ENCODE measurements at regions not wholly inside any gene's neighbourhood (a gene's known extent, or its start where the extent isn't known, plus 50 kb on each side); places are given as distances from the start of the nearest gene placed in this dataset.
"Not testable (repeated sequence)": the region's sequence is repeated elsewhere in the genome, so short reads cannot be mapped to it uniquely, and the experiment has no call there.

DNA sequence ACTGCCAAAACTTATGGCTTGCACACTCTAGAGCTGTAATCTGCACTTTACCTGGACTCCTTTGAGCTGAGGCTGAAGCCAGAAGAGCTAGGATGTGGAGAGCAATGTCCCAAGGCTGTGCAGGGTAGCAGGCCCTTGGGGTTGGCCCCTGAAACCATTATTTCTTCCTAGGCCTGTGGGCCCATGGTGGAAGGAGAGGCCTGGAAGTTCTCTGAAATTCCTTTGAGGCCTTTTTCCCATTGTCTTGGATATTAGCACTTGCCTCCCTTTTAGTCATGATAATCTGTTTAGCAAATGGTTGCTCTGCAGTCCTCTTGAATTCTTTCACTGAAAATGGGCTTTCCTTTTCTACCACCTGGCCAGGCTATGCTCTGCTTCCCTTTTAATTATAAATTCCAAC is 102.0 kb upstream of the SGO1 start:
- Mint-ChIP-seq H3K9me3 (peaks cover 11% of the 10 kb centered on the region), H3K36me3 (no peaks in the 10 kb centered on the region), H3K27me3 (ENCODE audit: insufficient read depth, low read depth) (peaks cover 4% of the 10 kb centered on the region), H3K27ac (no peak overlapping the region), H3K4me1 (no peaks in the 10 kb centered on the region), H3K4me3 (no peak overlapping the region)
- H3F3A ChIP-seq (ENCODE audit: low read depth): no peaks in the 10 kb centered on the region
- H3K27me3 ChIP-seq: no peaks in the 10 kb centered on the region
- H3K4me3 ChIP-seq: no peak overlapping the region
- H3K79me2 ChIP-seq (ENCODE audit: low read depth): no peaks in the 10 kb centered on the region
- H4K20me1 ChIP-seq (ENCODE audit: low read depth): no peaks in the 10 kb centered on the region
- no peaks in the 10 kb centered on the region for H3K36me3 ChIP-seq
- no peak overlapping the region for H3K9ac ChIP-seq
- H3K4me1 ChIP-seq: no peaks in the 10 kb centered on the region
- TF ChIP-seq EZH2phosphoT487 (IDR thresholded peaks at IDR 0.05) (no peak), CTCF (IDR thresholded peaks at IDR 0.05) (no peak), EZH2 (IDR thresholded peaks at IDR 0.05) (no peak)
- peaks cover 10% of the 10 kb centered on the region for H3K9me3 ChIP-seq (ENCODE audit: low read depth)
- H3K27ac ChIP-seq: no peak overlapping the region
- H2AFZ ChIP-seq (replicated peaks): no peak overlapping the region
- H3K4me2 ChIP-seq: no peak overlapping the region
- DNase-seq (ENCODE audit: low spot score): no peak

DNA sequence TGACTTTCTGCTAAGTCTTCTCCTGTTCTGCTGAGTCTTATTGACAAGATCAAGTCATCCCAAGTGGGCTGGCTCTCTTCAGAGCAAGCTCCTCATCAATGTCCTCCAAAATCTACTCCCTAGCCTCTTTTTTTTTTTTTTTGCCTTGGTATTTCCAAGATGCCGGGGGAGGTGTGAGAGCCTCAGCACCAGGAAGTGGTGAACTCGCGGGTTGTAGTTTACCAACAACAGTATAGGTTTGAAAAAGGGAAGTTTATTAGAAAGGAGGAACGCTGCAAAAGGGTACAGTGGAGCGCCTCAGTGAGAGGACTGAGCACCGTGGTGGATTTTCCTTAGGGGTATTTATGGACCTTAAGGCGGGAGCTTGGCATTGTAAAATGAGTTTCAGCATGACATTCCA is 94.3 kb upstream of the SGO1 start:
- TF ChIP-seq EZH2 (IDR thresholded peaks at IDR 0.05): no peak
- no peak for TF ChIP-seq EZH2phosphoT487 (IDR thresholded peaks at IDR 0.05)
- TF ChIP-seq CTCF (IDR thresholded peaks at IDR 0.05): no peak
- peaks cover 3% of the 10 kb centered on the region for H3F3A ChIP-seq (ENCODE audit: low read depth)
- peaks cover 3% of the 10 kb centered on the region for H3K27me3 Mint-ChIP-seq (ENCODE audit: insufficient read depth, low read depth)
- H3K4me2 ChIP-seq: no peak overlapping the region
- no peak overlapping the region for H3K27ac ChIP-seq
- peaks cover 10% of the 10 kb centered on the region for H3K36me3 ChIP-seq
- H3K27me3 ChIP-seq: no peaks in the 10 kb centered on the region
- H3K9me3 ChIP-seq (ENCODE audit: low read depth): peaks cover 18% of the 10 kb centered on the region
- H3K79me2 ChIP-seq (ENCODE audit: low read depth): no peaks in the 10 kb centered on the region
- H3K9me3 Mint-ChIP-seq: peaks cover 24% of the 10 kb centered on the region
- H3K36me3 Mint-ChIP-seq: peaks cover 2% of the 10 kb centered on the region
- no peak overlapping the region for H3K4me3 Mint-ChIP-seq
- H3K9ac ChIP-seq: no peak overlapping the region
- no peak for DNase-seq (ENCODE audit: low spot score)
- no peak overlapping the region for H3K4me3 ChIP-seq
- peaks cover 8% of the 10 kb centered on the region for H3K4me1 ChIP-seq
- H3K4me1 Mint-ChIP-seq: no peaks in the 10 kb centered on the region
- no peak overlapping the region for H3K27ac Mint-ChIP-seq
- H2AFZ ChIP-seq (replicated peaks): no peak overlapping the region
- H4K20me1 ChIP-seq (ENCODE audit: low read depth): no peaks in the 10 kb centered on the region

DNA sequence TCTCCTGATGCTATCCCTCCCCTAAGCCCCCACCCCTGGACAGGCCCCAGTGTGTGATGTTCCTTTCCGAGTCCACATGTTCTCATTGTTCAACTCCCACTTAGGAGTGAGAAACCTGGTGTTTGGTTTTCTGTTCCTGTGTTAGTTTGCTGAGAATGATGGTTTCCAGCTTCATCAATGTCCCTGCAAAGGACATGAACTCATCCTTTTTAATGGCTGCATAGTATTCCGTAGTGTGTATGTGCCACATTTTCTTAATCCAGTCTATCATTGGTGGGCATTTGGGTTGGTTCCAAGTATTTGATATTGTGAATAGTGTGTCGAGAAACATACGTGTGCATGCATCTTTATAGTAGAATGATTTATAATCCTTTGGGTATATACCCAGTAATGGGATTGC is 80.0 kb upstream of the SGO1 start:
- H3K4me1 Mint-ChIP-seq; H3K36me3 ChIP-seq; H2AFZ ChIP-seq (replicated peaks); H3K4me3 ChIP-seq; H3K79me2 ChIP-seq (ENCODE audit: low read depth); DNase-seq (ENCODE audit: low spot score); H3F3A ChIP-seq (ENCODE audit: low read depth); H3K4me2 ChIP-seq; H3K4me1 ChIP-seq; H3K9ac ChIP-seq; H3K27me3 Mint-ChIP-seq (ENCODE audit: insufficient read depth, low read depth); H4K20me1 ChIP-seq (ENCODE audit: low read depth); H3K4me3 Mint-ChIP-seq; H3K27me3 ChIP-seq; H3K36me3 Mint-ChIP-seq; H3K27ac ChIP-seq; H3K27ac Mint-ChIP-seq: not testable (repeated sequence)
- peaks cover 24% of the 10 kb centered on the region for H3K9me3 Mint-ChIP-seq
- H3K9me3 ChIP-seq (ENCODE audit: low read depth): peaks cover 11% of the 10 kb centered on the region

DNA sequence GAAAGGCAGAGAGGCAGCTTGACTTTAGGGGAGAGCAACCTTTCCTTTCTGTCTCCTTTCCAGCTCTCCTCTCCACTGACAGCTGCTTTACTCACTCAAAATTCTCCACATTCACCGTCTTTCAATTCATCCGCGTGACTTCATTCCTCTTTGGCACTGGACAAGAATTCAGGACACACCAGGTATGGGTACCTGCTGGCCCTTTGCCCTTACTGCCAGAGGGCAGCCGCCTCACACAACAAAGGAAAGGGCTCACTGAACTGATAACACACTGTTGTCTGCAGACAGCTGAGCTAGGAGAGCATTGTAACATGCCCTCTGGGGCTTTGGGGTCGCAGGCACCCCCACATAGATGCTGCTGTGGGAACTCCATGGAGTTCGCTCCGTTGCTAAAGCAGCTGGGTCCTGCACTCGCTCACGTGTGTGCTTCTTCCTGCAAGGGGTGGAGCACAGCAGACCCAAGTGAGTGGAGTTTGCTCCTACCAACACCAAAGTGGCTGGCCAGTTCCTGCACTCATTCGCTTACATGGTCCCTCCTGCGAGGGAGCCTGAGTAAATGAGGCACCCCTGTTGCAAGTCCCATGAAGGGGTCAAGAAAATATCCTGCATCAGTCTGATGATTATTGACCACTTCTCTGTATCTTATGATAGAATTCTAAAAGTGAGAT is 79.0 kb upstream of the SGO1 start:
- no peaks in the 10 kb centered on the region for H3K4me1 Mint-ChIP-seq
- Histone ChIP-seq H3K4me3 (no peak overlapping the region), H2AFZ (replicated peaks) (peak overlapping the region; percentile 72), H3K4me2 (no peak overlapping the region), H3K4me1 (no peaks in the 10 kb centered on the region), H3K9ac (no peak overlapping the region), H3K36me3 (no peaks in the 10 kb centered on the region), H4K20me1 (ENCODE audit: low read depth) (no peaks in the 10 kb centered on the region), H3K79me2 (ENCODE audit: low read depth) (no peaks in the 10 kb centered on the region), H3K9me3 (ENCODE audit: low read depth) (peaks cover 11% of the 10 kb centered on the region), H3K27me3 (no peaks in the 10 kb centered on the region), H3K27ac (no peak overlapping the region), H3F3A (ENCODE audit: low read depth) (no peaks in the 10 kb centered on the region)
- H3K36me3 Mint-ChIP-seq: peaks cover 2% of the 10 kb centered on the region
- H3K27ac Mint-ChIP-seq: no peak overlapping the region
- peaks cover 24% of the 10 kb centered on the region for H3K9me3 Mint-ChIP-seq
- no peak for DNase-seq (ENCODE audit: low spot score)
- TF ChIP-seq EZH2 (IDR thresholded peaks at IDR 0.05) (no peak), CTCF (IDR thresholded peaks at IDR 0.05) (no peak), EZH2phosphoT487 (IDR thresholded peaks at IDR 0.05) (no peak)
- peaks cover 2% of the 10 kb centered on the region for H3K27me3 Mint-ChIP-seq (ENCODE audit: insufficient read depth, low read depth)
- no peak overlapping the region for H3K4me3 Mint-ChIP-seq
